ENCODE measurements at regions not wholly inside any gene's neighbourhood (a gene's known extent, or its start where the extent isn't known, plus 50 kb on each side); places are given as distances from the start of the nearest gene placed in this dataset.

- H3K36me3 ChIP-seq (replicated peaks; ENCODE audit: insufficient read depth, low read length) = no peaks in the 10 kb centered on the region
- no peaks in the 10 kb centered on the region for H4K20me1 ChIP-seq (ENCODE audit: insufficient read depth, low read length)
- no peaks in the 10 kb centered on the region for H3K4me1 ChIP-seq (ENCODE audit: low read length)
- no peak overlapping the region for H3K9ac ChIP-seq (ENCODE audit: low read length)
- H3K79me2 ChIP-seq (ENCODE audit: low read length) = no peaks in the 10 kb centered on the region
- no peak overlapping the region for H3K4me2 ChIP-seq (ENCODE audit: low read depth, low read length)
- TF ChIP-seq EZH2phosphoT487 (IDR thresholded peaks at IDR 0.05; ENCODE audit: low read length) (no peak), CTCF (IDR thresholded peaks at IDR 0.05; ENCODE audit: low read length) (no peak), EZH2 (optimal IDR thresholded peaks at IDR 0.05; ENCODE audit: low read depth, low read length) (no peak)
- no peaks in the 10 kb centered on the region for H3K27me3 ChIP-seq (replicated peaks; ENCODE audit: insufficient read depth, low read length)
- H3K4me3 ChIP-seq (ENCODE audit: low read length) = no peak overlapping the region
- H3F3A ChIP-seq (ENCODE audit: insufficient read depth, low read length) = no peaks in the 10 kb centered on the region
- no peaks in the 10 kb centered on the region for H3K9me3 ChIP-seq (replicated peaks; ENCODE audit: insufficient read depth, low read length)
- no peaks in the 10 kb centered on the region for H3K9me2 ChIP-seq (replicated peaks; ENCODE audit: insufficient read depth, low read length)
- no peak overlapping the region for H2AFZ ChIP-seq (ENCODE audit: low read length)
- no peak for DNase-seq
- no peak overlapping the region for H3K27ac ChIP-seq (ENCODE audit: low read length)
These were observed 2195.9 kb downstream of the PCDH9 start for GRCh38 chr13:65034266-65034665.

- no peak for DNase-seq
- Histone ChIP-seq H2AFZ (ENCODE audit: low read length) (no peak overlapping the region), H3K4me2 (ENCODE audit: low read depth, low read length) (no peak overlapping the region), H3K36me3 (replicated peaks; ENCODE audit: insufficient read depth, low read length) (no peaks in the 10 kb centered on the region), H3K79me2 (ENCODE audit: low read length) (no peaks in the 10 kb centered on the region), H3K4me1 (ENCODE audit: low read length) (no peaks in the 10 kb centered on the region), H3K4me3 (ENCODE audit: low read length) (no peak overlapping the region), H3K9me2 (replicated peaks; ENCODE audit: insufficient read depth, low read length) (no peaks in the 10 kb centered on the region), H3K9ac (ENCODE audit: low read length) (no peak overlapping the region), H3K9me3 (replicated peaks; ENCODE audit: insufficient read depth, low read length) (no peaks in the 10 kb centered on the region), H3K27ac (ENCODE audit: low read length) (no peak overlapping the region), H3F3A (ENCODE audit: insufficient read depth, low read length) (no peaks in the 10 kb centered on the region), H3K27me3 (replicated peaks; ENCODE audit: insufficient read depth, low read length) (no peaks in the 10 kb centered on the region), H4K20me1 (ENCODE audit: insufficient read depth, low read length) (no peaks in the 10 kb centered on the region)
- TF ChIP-seq CTCF (IDR thresholded peaks at IDR 0.05; ENCODE audit: low read length) (no peak), EZH2phosphoT487 (IDR thresholded peaks at IDR 0.05; ENCODE audit: low read length) (no peak), EZH2 (optimal IDR thresholded peaks at IDR 0.05; ENCODE audit: low read depth, low read length) (no peak)
These were observed 2197.3 kb downstream of the PCDH9 start for GRCh38 chr13:65032825-65033224.

GRCh38 chr13:65028101-65028500 is 2202.0 kb downstream of the PCDH9 start:
- no peaks in the 10 kb centered on the region for H3K9me3 ChIP-seq (replicated peaks; ENCODE audit: insufficient read depth, low read length)
- no peak overlapping the region for H3K9ac ChIP-seq (ENCODE audit: low read length)
- TF ChIP-seq CTCF (IDR thresholded peaks at IDR 0.05; ENCODE audit: low read length) (no peak), EZH2phosphoT487 (IDR thresholded peaks at IDR 0.05; ENCODE audit: low read length) (no peak), EZH2 (optimal IDR thresholded peaks at IDR 0.05; ENCODE audit: low read depth, low read length) (no peak)
- no peaks in the 10 kb centered on the region for H3K9me2 ChIP-seq (replicated peaks; ENCODE audit: insufficient read depth, low read length)
- no peaks in the 10 kb centered on the region for H3K4me1 ChIP-seq (ENCODE audit: low read length)
- no peaks in the 10 kb centered on the region for H3K36me3 ChIP-seq (replicated peaks; ENCODE audit: insufficient read depth, low read length)
- no peaks in the 10 kb centered on the region for H3K79me2 ChIP-seq (ENCODE audit: low read length)
- no peak overlapping the region for H3K4me2 ChIP-seq (ENCODE audit: low read depth, low read length)
- H2AFZ ChIP-seq (ENCODE audit: low read length) = no peak overlapping the region
- no peaks in the 10 kb centered on the region for H4K20me1 ChIP-seq (ENCODE audit: insufficient read depth, low read length)
- no peaks in the 10 kb centered on the region for H3K27me3 ChIP-seq (replicated peaks; ENCODE audit: insufficient read depth, low read length)
- H3K4me3 ChIP-seq (ENCODE audit: low read length) = no peak overlapping the region
- H3K27ac ChIP-seq (ENCODE audit: low read length) = no peak overlapping the region
- no peaks in the 10 kb centered on the region for H3F3A ChIP-seq (ENCODE audit: insufficient read depth, low read length)
- no peak for DNase-seq

Measured in MM.1S (cell line).